RCC 7860 (cell line): ENCODE measurements at regions not wholly inside any gene's neighbourhood (a gene's known extent, or its start where the extent isn't known, plus 50 kb on each side); places are given as distances from the start of the nearest gene placed in this dataset.

ENCODE experiments used
- DNase-seq: peaks from one replicate; pipeline ENCODE4 v3.0.0-alpha.2; 2015; ENCODE audit warnings: low spot score
- FAIRE-seq: peaks from 2 replicates; lab custom pipeline; 2012; peaks lifted over from hg19 to GRCh38; lab: Jason Lieb, UNC

GRCh38 chr21:40976198-40977109, 129.5 kb upstream of the DSCAM start:
- FAIRE-seq: no peak
- no peak for DNase-seq

GRCh38 chr21:40985370-40985769, 138.4 kb upstream of the DSCAM start:
- DNase-seq (no peak), FAIRE-seq (no peak)

- no peak for FAIRE-seq
- no peak for DNase-seq
Observed at GRCh38 chr21:40990366-40990765, 143.4 kb upstream of the DSCAM start.

DNA sequence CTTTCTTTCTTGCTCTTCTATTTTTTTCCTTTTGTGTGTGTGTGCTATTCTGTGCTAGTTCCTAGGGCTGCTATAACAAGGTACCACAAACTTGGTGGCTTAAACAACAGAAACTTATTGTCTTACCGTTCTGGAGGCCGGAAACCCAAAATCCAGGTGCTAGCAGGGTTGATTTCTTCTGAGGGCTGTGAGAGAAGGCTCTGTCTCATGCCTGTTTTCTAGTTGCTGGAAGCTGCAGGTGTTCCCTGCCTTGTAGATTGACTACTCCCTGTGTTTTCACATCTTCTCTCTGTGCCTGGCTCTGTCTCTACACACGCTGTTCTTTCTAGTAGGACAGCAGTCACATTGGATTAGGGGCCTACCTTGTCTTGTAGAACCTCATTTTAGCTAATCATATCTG, 150.9 kb upstream of the DSCAM start:
- DNase-seq: no peak
- no peak for FAIRE-seq

- DNase-seq (no peak), FAIRE-seq (no peak)
Observed at GRCh38 chr21:41000838-41001237, 153.9 kb upstream of the DSCAM start.

- no peak for FAIRE-seq
Observed at GRCh38 chr21:41006636-41007035, 159.7 kb upstream of the DSCAM start.

GRCh38 chr21:41008351-41008750, 159.6 kb upstream of the BACE2 start:
- FAIRE-seq (no peak), DNase-seq (no peak)

More at GRCh38 chr21:41006636-41007035, 159.7 kb upstream of the DSCAM start:
- no peak for DNase-seq

- no peak for DNase-seq
- FAIRE-seq: no peak
Observed at GRCh38 chr21:41008974-41009373, 159.0 kb upstream of the BACE2 start.

- no peak for FAIRE-seq
- no peak for DNase-seq
Observed at GRCh38 chr21:41009398-41010100, 158.4 kb upstream of the BACE2 start.

GRCh38 chr21:41010101-41010435, 157.9 kb upstream of the BACE2 start:
- FAIRE-seq: no peak
- DNase-seq: no peak

DNA sequence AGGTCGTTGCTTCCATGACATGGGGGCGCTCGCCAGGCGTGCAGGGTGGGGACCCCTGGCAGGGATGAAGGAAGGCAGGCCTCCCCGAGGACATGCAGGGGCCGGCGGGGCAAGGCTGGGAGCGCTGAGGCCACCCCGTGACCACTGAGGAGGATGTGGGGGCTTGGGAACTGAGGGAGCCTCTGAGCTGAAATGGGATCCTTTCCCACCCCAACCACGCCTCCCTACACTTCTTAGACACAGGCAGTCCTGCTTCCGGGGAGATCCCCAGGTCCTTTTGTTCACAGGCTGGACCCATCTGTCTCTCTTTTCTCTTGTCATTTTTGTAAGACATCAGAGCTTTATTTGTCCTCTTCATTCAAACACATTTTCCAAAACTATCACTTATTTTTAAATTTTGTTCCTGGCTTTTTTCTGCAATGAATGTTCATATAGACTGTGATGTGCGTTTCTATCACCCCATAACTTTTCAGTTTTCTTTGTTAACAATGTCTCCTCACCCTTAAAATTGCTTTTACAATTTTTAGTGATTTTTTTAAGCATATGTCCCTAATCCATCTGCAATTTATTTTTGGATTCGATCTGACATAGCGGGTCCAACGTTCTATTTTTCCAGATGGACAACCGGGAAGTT, 156.7 kb upstream of the BACE2 start:
- FAIRE-seq: no peak
- no peak for DNase-seq

GRCh38 chr21:41011951-41012366, 156.0 kb upstream of the BACE2 start:
- FAIRE-seq (no peak), DNase-seq (no peak)

DNA sequence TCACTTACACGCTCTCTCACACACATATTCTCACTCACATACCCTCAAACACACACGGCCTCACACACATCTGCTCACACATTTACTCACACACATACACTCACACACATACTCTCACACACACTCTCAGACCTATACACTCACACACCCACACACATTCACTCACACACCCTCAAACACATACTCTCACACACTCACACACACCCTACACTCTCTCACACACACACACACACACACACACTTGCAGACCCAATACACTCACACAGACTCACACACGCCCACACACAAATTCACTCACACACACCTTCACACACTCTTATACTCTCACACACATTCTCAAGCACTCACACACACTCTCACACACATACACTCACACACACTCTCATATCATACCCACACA, 155.5 kb upstream of the BACE2 start:
- FAIRE-seq (no peak), DNase-seq (no peak)

- no peak for FAIRE-seq
- DNase-seq: no peak
Observed at GRCh38 chr21:41016472-41016871, 151.5 kb upstream of the BACE2 start.

DNA sequence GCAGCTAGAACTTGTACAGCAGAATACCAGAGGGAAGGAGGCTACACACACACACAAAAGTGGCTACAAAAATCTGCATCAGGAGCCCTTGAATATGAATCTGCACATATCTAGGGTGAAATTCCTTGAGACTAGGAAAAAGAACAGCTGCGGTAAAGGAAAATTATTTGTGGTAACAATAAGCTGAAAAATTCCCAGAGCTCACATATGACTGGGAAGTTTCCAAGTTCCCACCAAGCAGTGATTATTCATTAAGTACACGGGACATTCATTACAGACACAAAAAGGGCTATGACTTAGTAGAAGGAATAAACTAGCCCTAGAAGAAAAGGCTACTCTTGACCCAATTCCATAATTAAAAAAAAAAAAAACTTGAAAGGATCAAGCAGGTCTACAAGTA, 149.5 kb upstream of the BACE2 start:
- FAIRE-seq (no peak), DNase-seq (no peak)

GRCh38 chr21:41023936-41024335, 144.0 kb upstream of the BACE2 start:
- no peak for DNase-seq
- no peak for FAIRE-seq

DNA sequence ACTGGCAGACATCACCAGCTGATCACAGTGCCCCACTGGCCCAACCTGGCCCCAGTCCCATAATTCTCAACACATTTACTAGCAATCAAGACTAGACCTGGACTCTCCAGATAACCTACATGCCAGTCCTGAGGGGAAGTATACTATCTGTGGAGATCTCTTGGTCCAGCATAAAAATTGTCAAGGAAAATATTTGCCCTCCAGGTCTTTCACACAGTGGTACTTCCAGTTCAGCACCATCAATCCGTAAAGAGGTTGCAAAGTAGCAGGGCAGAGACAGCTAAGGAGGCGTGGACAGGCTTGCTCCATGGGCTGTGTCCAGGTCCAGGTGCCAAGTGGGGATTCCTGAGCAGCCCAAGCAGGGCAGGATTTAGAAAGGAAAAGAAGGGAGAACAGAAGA, 143.6 kb upstream of the BACE2 start:
- DNase-seq (no peak), FAIRE-seq (no peak)

- FAIRE-seq: no peak
- no peak for DNase-seq
Observed at GRCh38 chr21:41024746-41025254, 143.2 kb upstream of the BACE2 start.

DNA sequence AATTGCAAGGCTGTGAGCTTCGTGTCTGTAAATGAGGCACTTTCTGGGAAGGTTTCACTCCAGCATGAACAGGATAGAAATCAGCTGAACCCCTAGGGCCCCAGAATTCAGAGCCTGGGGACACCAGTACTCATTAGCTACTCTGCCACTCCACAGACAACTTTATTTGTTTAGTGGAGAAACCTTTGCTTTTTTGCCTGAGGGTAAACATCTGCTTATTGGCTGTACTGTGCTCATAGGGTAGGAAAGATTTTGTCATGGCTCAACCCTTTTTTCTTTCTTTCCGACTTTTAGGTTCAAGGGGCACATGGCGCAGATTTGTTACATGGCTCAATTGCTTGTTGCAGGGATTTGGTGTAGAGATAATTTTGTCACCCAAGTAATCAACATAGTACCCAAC, 138.4 kb upstream of the BACE2 start:
- FAIRE-seq (no peak), DNase-seq (no peak)

DNA sequence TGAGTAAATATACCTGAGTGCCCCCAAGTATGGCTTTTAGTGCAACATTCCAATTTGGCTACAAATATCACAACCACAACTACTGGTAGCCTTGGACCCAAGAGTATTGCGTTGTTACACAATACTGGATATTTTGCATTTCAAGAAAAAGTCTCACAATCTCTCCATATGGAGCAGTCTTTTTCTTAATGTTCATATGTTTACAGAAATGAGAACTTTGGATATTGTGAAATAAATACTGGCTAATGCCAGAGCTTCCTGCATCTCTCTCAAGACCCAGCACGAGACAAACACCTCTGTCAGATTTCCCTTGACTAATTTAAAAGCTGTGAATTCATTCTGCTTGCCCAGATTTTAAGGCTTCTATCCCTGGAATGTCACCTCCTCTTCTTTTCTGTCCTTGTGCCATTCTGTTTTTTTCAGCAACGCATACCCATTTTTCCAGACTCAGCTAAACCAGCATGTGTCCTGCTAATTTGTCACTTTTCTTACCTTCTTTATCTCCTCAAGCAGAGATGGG, 136.2 kb upstream of the BACE2 start:
- DNase-seq: no peak
- no peak for FAIRE-seq

DNA sequence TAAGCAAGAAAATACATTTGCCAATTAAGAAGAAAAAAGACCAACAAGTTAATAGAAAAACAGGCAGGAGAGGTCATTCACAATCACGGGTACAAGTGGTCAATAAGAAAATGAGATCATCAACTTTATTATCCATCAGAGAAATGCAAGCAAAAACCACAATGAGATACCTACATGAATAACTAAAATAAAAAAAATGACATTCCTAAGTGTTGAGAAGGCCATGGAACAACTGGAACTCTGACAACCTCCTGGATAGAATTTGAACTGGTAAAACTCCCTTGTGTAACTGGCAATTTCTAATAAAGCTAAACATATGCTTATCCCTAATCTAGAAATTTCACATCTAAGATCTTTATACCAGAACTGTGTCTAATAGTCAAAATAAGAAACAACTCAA, 135.4 kb upstream of the BACE2 start:
- DNase-seq (no peak), FAIRE-seq (no peak)
